ENCODE measurements at regions not wholly inside any gene's neighbourhood (a gene's known extent, or its start where the extent isn't known, plus 50 kb on each side); places are given as distances from the start of the nearest gene placed in this dataset.

DNA sequence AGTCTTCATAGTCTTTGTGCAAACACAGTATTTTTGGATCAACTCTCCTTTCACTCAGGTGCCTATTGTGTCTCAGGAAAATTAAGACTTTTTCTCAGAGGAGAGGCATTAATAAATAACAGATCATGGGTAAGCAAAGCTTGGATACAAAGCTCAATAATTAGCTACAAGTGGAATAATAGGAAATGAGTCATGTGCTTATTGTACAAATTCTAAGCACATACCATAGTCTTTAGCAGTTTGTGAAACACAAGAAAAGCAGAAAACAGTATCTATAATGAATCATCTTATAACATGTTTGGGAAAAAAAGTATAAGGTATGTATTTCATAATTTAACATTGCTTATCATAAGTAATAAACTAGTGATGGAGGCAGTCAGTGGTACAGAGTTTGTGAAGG lies 477.0 kb downstream of the CDH10 start:
- TF ChIP-seq CTCF (optimal IDR thresholded peaks at IDR 0.05 in 1 of 3, IDR thresholded peaks at IDR 0.05 in 1 of 3, conservative IDR thresholded peaks at IDR 0.05 in 1 of 3; ENCODE audit: extremely low read depth in 1 of 3, insufficient read depth in 2 of 3, low read length in 3 of 3) = no peak
- no peak for TF ChIP-seq EZH2 (IDR thresholded peaks at IDR 0.05; ENCODE audit: low read length)
